ENCODE measurements at regions not wholly inside any gene's neighbourhood (a gene's known extent, or its start where the extent isn't known, plus 50 kb on each side); places are given as distances from the start of the nearest gene placed in this dataset.
A peak's percentile ranks its signal among the peaks of the same experiment; 100 is the strongest.

DNA sequence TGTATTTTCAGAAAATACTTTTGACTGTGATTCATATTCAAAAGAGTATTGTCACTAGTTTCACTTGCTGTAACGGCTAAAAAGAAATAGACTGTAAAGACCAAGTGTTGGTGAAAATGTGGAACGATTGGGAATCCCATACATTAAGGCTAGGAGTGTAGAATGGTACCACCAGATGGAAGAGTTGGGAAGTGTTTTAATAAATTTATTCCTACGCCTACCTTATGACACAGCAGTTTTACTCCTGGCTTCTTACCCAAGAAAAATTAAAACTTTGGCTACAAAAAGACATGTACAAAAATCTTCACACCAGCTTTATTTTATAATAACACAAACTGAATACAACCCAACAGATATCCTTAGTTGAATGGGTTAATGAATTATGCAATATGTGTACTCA, 256.2 kb downstream of the TAF11L14 start:
- DNase-seq (ENCODE audit: low read depth, low spot score) = no peak
- Histone ChIP-seq H3K4me2 (ENCODE audit: control insufficient read depth, extremely low read depth, insufficient read depth, low read depth, low read length) (no peak overlapping the region), H3K9ac (ENCODE audit: control insufficient read depth, extremely low read depth, insufficient read depth, low read length) (no peak overlapping the region), H3K9me3 (ENCODE audit: control insufficient read depth, low read depth, low read length) (no peaks in the 10 kb centered on the region), H3K27me3 (ENCODE audit: control insufficient read depth, extremely low read depth, insufficient read depth, low read length) (no peaks in the 10 kb centered on the region), H4K20me1 (ENCODE audit: control insufficient read depth, extremely low read depth, insufficient read depth, low read length) (no peaks in the 10 kb centered on the region), H3K27ac (ENCODE audit: control insufficient read depth, insufficient read depth, low read length) (no peak overlapping the region), H3K4me1 (ENCODE audit: control insufficient read depth, extremely low read depth, insufficient read depth, low read length) (no peaks in the 10 kb centered on the region), H2AFZ (ENCODE audit: control insufficient read depth, low read length) (no peak overlapping the region), H3K79me2 (ENCODE audit: control insufficient read depth, insufficient read depth, low read length) (no peaks in the 10 kb centered on the region), H3K36me3 (ENCODE audit: control insufficient read depth in 2 of 2, extremely low read depth in 1 of 2, insufficient read depth in 2 of 2, low read length in 2 of 2) (no peaks in the 10 kb centered on the region), H3K4me3 (ENCODE audit: control insufficient read depth in 2 of 3, extremely low read depth in 1 of 3, insufficient read depth in 2 of 3, low read depth in 1 of 3, low read length in 3 of 3) (no peak overlapping the region), H3K9me1 (ENCODE audit: control insufficient read depth, extremely low read depth, insufficient read depth, low read length) (no peaks in the 10 kb centered on the region)
- peak; percentile 29 for FAIRE-seq
- TF ChIP-seq, protein P1, sequence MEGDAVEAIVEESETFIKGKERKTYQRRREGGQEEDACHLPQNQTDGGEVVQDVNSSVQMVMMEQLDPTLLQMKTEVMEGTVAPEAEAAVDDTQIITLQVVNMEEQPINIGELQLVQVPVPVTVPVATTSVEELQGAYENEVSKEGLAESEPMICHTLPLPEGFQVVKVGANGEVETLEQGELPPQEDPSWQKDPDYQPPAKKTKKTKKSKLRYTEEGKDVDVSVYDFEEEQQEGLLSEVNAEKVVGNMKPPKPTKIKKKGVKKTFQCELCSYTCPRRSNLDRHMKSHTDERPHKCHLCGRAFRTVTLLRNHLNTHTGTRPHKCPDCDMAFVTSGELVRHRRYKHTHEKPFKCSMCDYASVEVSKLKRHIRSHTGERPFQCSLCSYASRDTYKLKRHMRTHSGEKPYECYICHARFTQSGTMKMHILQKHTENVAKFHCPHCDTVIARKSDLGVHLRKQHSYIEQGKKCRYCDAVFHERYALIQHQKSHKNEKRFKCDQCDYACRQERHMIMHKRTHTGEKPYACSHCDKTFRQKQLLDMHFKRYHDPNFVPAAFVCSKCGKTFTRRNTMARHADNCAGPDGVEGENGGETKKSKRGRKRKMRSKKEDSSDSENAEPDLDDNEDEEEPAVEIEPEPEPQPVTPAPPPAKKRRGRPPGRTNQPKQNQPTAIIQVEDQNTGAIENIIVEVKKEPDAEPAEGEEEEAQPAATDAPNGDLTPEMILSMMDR (optimal IDR thresholded peaks at IDR 0.05 in 1 of 3, IDR thresholded peaks at IDR 0.05 in 1 of 3, conservative IDR thresholded peaks at IDR 0.05 in 1 of 3; ENCODE audit: extremely low read depth in 1 of 3, insufficient read depth in 2 of 3, low read length in 3 of 3) = no peak
- TF ChIP-seq EZH2 (IDR thresholded peaks at IDR 0.05; ENCODE audit: low read length) = no peak
- dilution Hi-C loops (cut with MboI; ENCODE audit: extremely low pct_ligation_motif_present, low sequenced_read_pairs) = no loop called here

DNA sequence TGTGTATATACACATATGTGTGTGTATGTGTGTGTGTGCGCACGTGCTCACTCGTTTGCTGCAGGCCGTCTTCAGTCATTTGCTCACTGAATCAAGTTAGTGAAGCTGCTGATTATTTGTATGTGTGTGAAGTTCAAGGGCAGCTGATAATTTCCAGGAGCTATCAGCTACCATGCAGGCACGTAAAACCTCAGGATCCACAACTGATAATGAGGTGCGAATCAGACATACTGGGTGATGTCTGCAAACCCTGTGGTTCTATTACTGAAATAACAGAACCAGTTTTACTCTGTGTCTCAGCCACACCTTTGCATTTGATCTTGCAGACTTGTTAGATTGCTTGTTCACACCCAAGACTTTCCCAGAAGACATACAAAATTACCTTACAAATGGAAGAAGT, 257.6 kb downstream of the TAF11L14 start:
- H3K27me3 ChIP-seq (ENCODE audit: control insufficient read depth, extremely low read depth, insufficient read depth, low read length) = no peaks in the 10 kb centered on the region
- DNase-seq (ENCODE audit: low read depth, low spot score) (no peak), FAIRE-seq (no peak)
- no peaks in the 10 kb centered on the region for H3K9me1 ChIP-seq (ENCODE audit: control insufficient read depth, extremely low read depth, insufficient read depth, low read length)
- no peak overlapping the region for H3K4me2 ChIP-seq (ENCODE audit: control insufficient read depth, extremely low read depth, insufficient read depth, low read depth, low read length)
- no peak overlapping the region for H3K9ac ChIP-seq (ENCODE audit: control insufficient read depth, extremely low read depth, insufficient read depth, low read length)
- no peaks in the 10 kb centered on the region for H3K9me3 ChIP-seq (ENCODE audit: control insufficient read depth, low read depth, low read length)
- no peak overlapping the region for H3K27ac ChIP-seq (ENCODE audit: control insufficient read depth, insufficient read depth, low read length)
- TF ChIP-seq, protein P1 (optimal IDR thresholded peaks at IDR 0.05 in 1 of 3, IDR thresholded peaks at IDR 0.05 in 1 of 3, conservative IDR thresholded peaks at IDR 0.05 in 1 of 3; ENCODE audit: extremely low read depth in 1 of 3, insufficient read depth in 2 of 3, low read length in 3 of 3) = no peak
- TF ChIP-seq EZH2 (IDR thresholded peaks at IDR 0.05; ENCODE audit: low read length) = no peak
- no peaks in the 10 kb centered on the region for H3K79me2 ChIP-seq (ENCODE audit: control insufficient read depth, insufficient read depth, low read length)
- H3K4me1 ChIP-seq (ENCODE audit: control insufficient read depth, extremely low read depth, insufficient read depth, low read length) = peaks cover 2% of the 10 kb centered on the region
- dilution Hi-C loops (cut with MboI; ENCODE audit: extremely low pct_ligation_motif_present, low sequenced_read_pairs) = no loop called here
- H3K36me3 ChIP-seq (ENCODE audit: control insufficient read depth in 2 of 2, extremely low read depth in 1 of 2, insufficient read depth in 2 of 2, low read length in 2 of 2) = no peaks in the 10 kb centered on the region
- no peaks in the 10 kb centered on the region for H4K20me1 ChIP-seq (ENCODE audit: control insufficient read depth, extremely low read depth, insufficient read depth, low read length)
- H2AFZ ChIP-seq (ENCODE audit: control insufficient read depth, low read length) = peak overlapping the region; percentile 29
- H3K4me3 ChIP-seq (ENCODE audit: control insufficient read depth in 2 of 3, extremely low read depth in 1 of 3, insufficient read depth in 2 of 3, low read depth in 1 of 3, low read length in 3 of 3) = no peak overlapping the region
